ENCODE measurements at regions not wholly inside any gene's neighbourhood (a gene's known extent, or its start where the extent isn't known, plus 50 kb on each side); places are given as distances from the start of the nearest gene placed in this dataset.

DNA sequence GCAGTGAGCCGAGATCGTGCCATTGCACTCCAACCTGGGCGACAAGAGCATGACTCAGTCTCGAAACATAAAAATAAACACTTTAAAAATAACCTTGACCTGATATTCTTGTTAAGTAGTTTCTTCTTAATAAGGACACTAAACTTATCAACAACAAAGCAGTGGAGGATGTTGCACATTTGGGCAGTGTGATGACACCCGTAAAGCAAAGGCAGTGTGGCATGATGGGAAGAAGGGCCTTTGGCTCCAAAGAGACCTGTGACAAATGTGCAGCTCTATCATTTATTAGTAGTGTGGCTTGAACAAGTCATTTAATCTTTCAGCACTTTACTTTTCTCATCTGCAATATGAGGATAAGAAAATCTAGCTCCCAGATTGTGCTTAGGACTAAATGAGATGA, 348.0 kb upstream of the PLD5 start:
- H3K4me3 ChIP-seq: no peak overlapping the region
- no peak overlapping the region for H3K4me2 ChIP-seq
- no peak overlapping the region for H3K27ac Mint-ChIP-seq
- peaks cover 3% of the 10 kb centered on the region for H3K4me1 Mint-ChIP-seq
- H3K27ac ChIP-seq: no peak overlapping the region
- no peaks in the 10 kb centered on the region for H3K36me3 ChIP-seq
- TF ChIP-seq EZH2phosphoT487 (IDR thresholded peaks at IDR 0.05) (no peak), EZH2 (IDR thresholded peaks at IDR 0.05) (no peak), CTCF (IDR thresholded peaks at IDR 0.05) (no peak)
- no peaks in the 10 kb centered on the region for H3K36me3 Mint-ChIP-seq
- H3K9me3 Mint-ChIP-seq: no peaks in the 10 kb centered on the region
- no peaks in the 10 kb centered on the region for H3K4me1 ChIP-seq
- no peaks in the 10 kb centered on the region for H3K79me2 ChIP-seq (ENCODE audit: low read depth)
- no peak overlapping the region for H3K4me3 Mint-ChIP-seq
- no peaks in the 10 kb centered on the region for H3K27me3 ChIP-seq
- peaks cover 2% of the 10 kb centered on the region for H3K27me3 Mint-ChIP-seq (ENCODE audit: insufficient read depth, low read depth)
- no peak overlapping the region for H2AFZ ChIP-seq (replicated peaks)
- no peak overlapping the region for H3K9ac ChIP-seq
- DNase-seq (ENCODE audit: low spot score): no peak
- no peaks in the 10 kb centered on the region for H3K9me3 ChIP-seq (ENCODE audit: low read depth)
- no peaks in the 10 kb centered on the region for H3F3A ChIP-seq (ENCODE audit: low read depth)
- H4K20me1 ChIP-seq (ENCODE audit: low read depth): no peaks in the 10 kb centered on the region

DNA sequence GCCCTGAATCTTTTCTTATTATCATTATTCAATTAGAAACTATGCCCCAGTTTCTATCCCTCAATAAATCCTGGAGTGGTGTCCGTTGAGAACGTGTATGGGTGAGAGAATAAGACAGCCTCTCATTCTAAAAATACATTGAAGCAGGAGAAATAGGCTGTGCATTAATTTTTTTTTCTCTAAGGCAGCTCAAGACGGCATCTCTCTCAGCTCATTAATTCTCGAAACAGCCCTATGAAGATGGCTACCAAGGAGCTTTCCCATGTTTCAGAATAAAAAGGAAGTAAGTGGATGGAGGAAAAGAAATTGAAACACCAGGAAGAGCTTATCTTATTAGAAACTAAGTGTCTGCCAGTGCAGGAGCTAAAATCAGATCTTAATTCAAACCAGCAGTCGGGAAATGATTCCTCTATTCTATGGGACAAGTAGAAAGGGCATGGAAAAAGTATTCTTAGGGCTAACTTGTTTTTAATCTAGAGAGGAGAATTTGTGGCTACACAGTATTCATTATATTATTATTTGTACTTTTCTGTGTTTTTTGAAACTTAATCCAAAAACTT, 347.1 kb upstream of the PLD5 start:
- H3K27me3 Mint-ChIP-seq (ENCODE audit: insufficient read depth, low read depth): no peaks in the 10 kb centered on the region
- no peaks in the 10 kb centered on the region for H3K27me3 ChIP-seq
- no peaks in the 10 kb centered on the region for H4K20me1 ChIP-seq (ENCODE audit: low read depth)
- no peaks in the 10 kb centered on the region for H3K9me3 ChIP-seq (ENCODE audit: low read depth)
- H2AFZ ChIP-seq (replicated peaks): no peak overlapping the region
- H3K79me2 ChIP-seq (ENCODE audit: low read depth): no peaks in the 10 kb centered on the region
- no peaks in the 10 kb centered on the region for H3K4me1 ChIP-seq
- H3K27ac Mint-ChIP-seq: no peak overlapping the region
- H3K36me3 Mint-ChIP-seq: no peaks in the 10 kb centered on the region
- H3K27ac ChIP-seq: no peak overlapping the region
- no peaks in the 10 kb centered on the region for H3F3A ChIP-seq (ENCODE audit: low read depth)
- peaks cover 3% of the 10 kb centered on the region for H3K4me1 Mint-ChIP-seq
- H3K4me3 Mint-ChIP-seq: no peak overlapping the region
- DNase-seq (ENCODE audit: low spot score): no peak
- H3K36me3 ChIP-seq: no peaks in the 10 kb centered on the region
- H3K4me2 ChIP-seq: no peak overlapping the region
- H3K9ac ChIP-seq: no peak overlapping the region
- no peaks in the 10 kb centered on the region for H3K9me3 Mint-ChIP-seq
- H3K4me3 ChIP-seq: no peak overlapping the region
- no peak for TF ChIP-seq CTCF (IDR thresholded peaks at IDR 0.05)
- TF ChIP-seq EZH2 (IDR thresholded peaks at IDR 0.05): no peak
- TF ChIP-seq EZH2phosphoT487 (IDR thresholded peaks at IDR 0.05): no peak

DNA sequence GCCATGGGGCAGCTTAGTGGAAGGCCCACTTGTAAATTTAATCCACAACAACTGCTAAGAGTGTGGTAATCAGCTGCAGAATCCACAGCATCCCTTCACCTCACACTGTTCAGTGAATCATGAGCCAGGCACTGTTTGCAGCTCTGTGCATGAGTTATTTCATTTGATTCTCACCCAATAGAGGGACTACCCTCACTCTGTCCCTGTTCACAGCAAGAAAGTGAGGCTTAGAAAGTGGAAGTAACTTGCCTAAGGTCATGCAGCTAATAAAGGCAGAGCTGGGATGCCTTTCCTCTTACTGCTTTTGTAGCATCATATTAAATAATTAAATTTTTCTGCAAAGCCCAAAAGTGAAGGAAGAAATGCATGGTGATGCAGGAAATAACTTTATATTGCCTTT, 346.5 kb upstream of the PLD5 start:
- H3K27ac Mint-ChIP-seq: no peak overlapping the region
- H3K27me3 Mint-ChIP-seq (ENCODE audit: insufficient read depth, low read depth): no peaks in the 10 kb centered on the region
- no peaks in the 10 kb centered on the region for H3K4me1 ChIP-seq

DNA sequence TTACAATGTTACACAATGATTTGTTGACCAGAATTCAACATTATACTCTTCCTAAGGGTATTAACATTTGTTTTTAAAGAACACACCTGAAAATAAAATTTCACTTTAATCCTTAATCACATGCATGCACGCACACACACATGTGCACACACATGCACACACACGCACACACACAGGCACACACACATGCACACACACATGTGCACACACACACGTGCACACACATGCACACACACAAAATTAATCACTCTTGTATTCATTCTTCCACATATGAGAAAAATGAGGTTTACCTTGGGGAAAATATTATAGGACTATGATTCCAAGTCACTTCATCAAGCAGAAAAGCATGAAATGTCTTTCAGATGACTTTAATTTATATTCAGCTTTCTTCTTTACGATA, 331.8 kb upstream of the PLD5 start:
- no peaks in the 10 kb centered on the region for H4K20me1 ChIP-seq (ENCODE audit: low read depth)
- no peak overlapping the region for H3K4me3 Mint-ChIP-seq
- H3K36me3 ChIP-seq: no peaks in the 10 kb centered on the region
- no peak overlapping the region for H3K4me2 ChIP-seq
- H3K27ac Mint-ChIP-seq: no peak overlapping the region
- no peak overlapping the region for H3K9ac ChIP-seq
- H3F3A ChIP-seq (ENCODE audit: low read depth): no peaks in the 10 kb centered on the region
- no peaks in the 10 kb centered on the region for H3K4me1 Mint-ChIP-seq
- no peaks in the 10 kb centered on the region for H3K27me3 ChIP-seq
- peaks cover 3% of the 10 kb centered on the region for H3K27me3 Mint-ChIP-seq (ENCODE audit: insufficient read depth, low read depth)
- H3K27ac ChIP-seq: no peak overlapping the region
- no peaks in the 10 kb centered on the region for H3K4me1 ChIP-seq
- no peak overlapping the region for H2AFZ ChIP-seq (replicated peaks)
- peaks cover 2% of the 10 kb centered on the region for H3K9me3 Mint-ChIP-seq
- no peaks in the 10 kb centered on the region for H3K9me3 ChIP-seq (ENCODE audit: low read depth)
- no peaks in the 10 kb centered on the region for H3K36me3 Mint-ChIP-seq
- no peaks in the 10 kb centered on the region for H3K79me2 ChIP-seq (ENCODE audit: low read depth)
- no peak overlapping the region for H3K4me3 ChIP-seq
- TF ChIP-seq EZH2phosphoT487 (IDR thresholded peaks at IDR 0.05) (no peak), EZH2 (IDR thresholded peaks at IDR 0.05) (no peak), CTCF (IDR thresholded peaks at IDR 0.05) (no peak)
- no peak for DNase-seq (ENCODE audit: low spot score)

More for the DNA sequence above, 346.5 kb upstream of the PLD5 start:
- H3K9me3 ChIP-seq (ENCODE audit: low read depth): no peaks in the 10 kb centered on the region
- no peaks in the 10 kb centered on the region for H3K27me3 ChIP-seq
- no peaks in the 10 kb centered on the region for H3K36me3 Mint-ChIP-seq
- DNase-seq (ENCODE audit: low spot score): no peak
- peak overlapping the region; percentile 17 for H2AFZ ChIP-seq (replicated peaks)
- H3K4me2 ChIP-seq: no peak overlapping the region
- H3K9ac ChIP-seq: no peak overlapping the region
- H3K4me3 ChIP-seq: no peak overlapping the region
- no peak for TF ChIP-seq EZH2 (IDR thresholded peaks at IDR 0.05)
- H3K4me1 Mint-ChIP-seq: peaks cover 3% of the 10 kb centered on the region
- H3K27ac ChIP-seq: no peak overlapping the region
- no peaks in the 10 kb centered on the region for H3K9me3 Mint-ChIP-seq
- no peaks in the 10 kb centered on the region for H3K36me3 ChIP-seq
- no peaks in the 10 kb centered on the region for H3K79me2 ChIP-seq (ENCODE audit: low read depth)
- no peaks in the 10 kb centered on the region for H4K20me1 ChIP-seq (ENCODE audit: low read depth)
- no peaks in the 10 kb centered on the region for H3F3A ChIP-seq (ENCODE audit: low read depth)
- H3K4me3 Mint-ChIP-seq: no peak overlapping the region
